H1 (cell line): ENCODE measurements at regions not wholly inside any gene's neighbourhood (a gene's known extent, or its start where the extent isn't known, plus 50 kb on each side); places are given as distances from the start of the nearest gene placed in this dataset.

Experiments
- CBX8 ChIP-seq: fragments of 300-800, 300-1000 bp; sonication (generic); IDR thresholded peaks from 2 replicates; pipeline ENCODE4 v1.7.1; 2016; ENCODE audit warnings: low read depth, low read length, borderline replicate concordance
- CHD1 ChIP-seq: IDR thresholded peaks from 2 replicates; pipeline ENCODE4 v1.6.1; 2012; ENCODE audit warnings: low read depth, low read length, improper control_type of control experiment
- POLR2A ChIP-seq, 2 experiments: IDR thresholded peaks; 1 replicate in 1 of 2; 2 replicates in 1 of 2; pipeline ENCODE4 v1.6.1; 2011; ENCODE audit warnings: low read depth in 2 of 2, low read length in 2 of 2, mild to moderate bottlenecking in 2 of 2; ENCODE audit errors: control extremely low read depth in 1 of 2
- ZNF274 ChIP-seq: IDR thresholded peaks from 2 replicates; pipeline ENCODE4 v1.7.0; 2012; ENCODE audit warnings: low read length, borderline replicate concordance; ENCODE audit errors: extremely low read depth
- TF ChIP-seq, protein P1 (sequence below), 3 experiments: IDR thresholded peaks; 1 replicate in 2 of 3; 2 replicates in 1 of 3; pipeline versions ENCODE4 v1.5.1 to v1.6.1; 2011; ENCODE audit warnings: low read length in 3 of 3, mild to moderate bottlenecking in 3 of 3, inconsistent platforms in 2 of 3, low read depth in 1 of 3, moderate library complexity in 1 of 3; ENCODE audit not compliant: insufficient read depth in 1 of 3; ENCODE audit errors: control extremely low read depth in 1 of 3

DNA sequence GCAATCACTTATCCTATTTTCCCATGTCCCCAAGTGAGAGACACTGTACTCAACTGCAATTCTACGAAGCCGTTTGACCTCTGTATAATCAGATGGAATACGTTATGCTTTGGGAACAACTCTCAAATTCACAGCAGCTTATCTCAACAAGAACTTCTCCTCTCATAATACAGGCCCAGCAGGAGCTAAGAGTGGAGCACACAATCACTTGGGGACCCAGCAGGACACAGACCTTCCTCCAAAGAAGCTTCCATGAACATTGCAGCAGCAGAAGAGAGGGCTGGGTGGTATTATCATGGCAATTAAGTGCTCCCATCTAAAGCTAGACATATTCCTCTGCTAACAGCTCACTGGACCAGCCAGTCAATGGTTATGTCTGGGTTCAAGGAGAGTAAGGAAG is 428.3 kb upstream of the MIR17HG start:
- TF ChIP-seq, protein P1, sequence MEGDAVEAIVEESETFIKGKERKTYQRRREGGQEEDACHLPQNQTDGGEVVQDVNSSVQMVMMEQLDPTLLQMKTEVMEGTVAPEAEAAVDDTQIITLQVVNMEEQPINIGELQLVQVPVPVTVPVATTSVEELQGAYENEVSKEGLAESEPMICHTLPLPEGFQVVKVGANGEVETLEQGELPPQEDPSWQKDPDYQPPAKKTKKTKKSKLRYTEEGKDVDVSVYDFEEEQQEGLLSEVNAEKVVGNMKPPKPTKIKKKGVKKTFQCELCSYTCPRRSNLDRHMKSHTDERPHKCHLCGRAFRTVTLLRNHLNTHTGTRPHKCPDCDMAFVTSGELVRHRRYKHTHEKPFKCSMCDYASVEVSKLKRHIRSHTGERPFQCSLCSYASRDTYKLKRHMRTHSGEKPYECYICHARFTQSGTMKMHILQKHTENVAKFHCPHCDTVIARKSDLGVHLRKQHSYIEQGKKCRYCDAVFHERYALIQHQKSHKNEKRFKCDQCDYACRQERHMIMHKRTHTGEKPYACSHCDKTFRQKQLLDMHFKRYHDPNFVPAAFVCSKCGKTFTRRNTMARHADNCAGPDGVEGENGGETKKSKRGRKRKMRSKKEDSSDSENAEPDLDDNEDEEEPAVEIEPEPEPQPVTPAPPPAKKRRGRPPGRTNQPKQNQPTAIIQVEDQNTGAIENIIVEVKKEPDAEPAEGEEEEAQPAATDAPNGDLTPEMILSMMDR (IDR thresholded peaks at IDR 0.05; ENCODE audit: control extremely low read depth in 1 of 3, insufficient read depth in 1 of 3, low read depth in 1 of 3, low read length in 3 of 3): no peak
- no peak for TF ChIP-seq CHD1
- TF ChIP-seq POLR2A (IDR thresholded peaks at IDR 0.05; ENCODE audit: control extremely low read depth in 1 of 2, low read depth in 2 of 2, low read length in 2 of 2): no peak
- TF ChIP-seq ZNF274: no peak
- TF ChIP-seq CBX8: no peak
